ENCODE measurements at regions not wholly inside any gene's neighbourhood (a gene's known extent, or its start where the extent isn't known, plus 50 kb on each side); places are given as distances from the start of the nearest gene placed in this dataset.
"Not testable (repeated sequence)": the region's sequence is repeated elsewhere in the genome, so short reads cannot be mapped to it uniquely, and the experiment has no call there.

GRCh38 chr5:123997064-123997461 lies 485.1 kb downstream of the CSNK1G3 start:
- in situ Hi-C loops (cut with MboI; ENCODE audit: low pct_unique_long_range_greater_than_20kb, low sequenced_read_pairs, unreplicated experiment) = no loop called here
- no peak for TF ChIP-seq CTCF (IDR thresholded peaks at IDR 0.05; ENCODE audit: extremely low read depth, insufficient read depth, missing control alignments)
- no peak for DNase-seq (ENCODE audit: low spot score)

GRCh38 chr5:123992641-123993040 lies 480.7 kb downstream of the CSNK1G3 start:
- in situ Hi-C loops (cut with MboI; ENCODE audit: low pct_unique_long_range_greater_than_20kb, low sequenced_read_pairs, unreplicated experiment) = no loop called here
- TF ChIP-seq CTCF (IDR thresholded peaks at IDR 0.05; ENCODE audit: extremely low read depth, insufficient read depth, missing control alignments) = no peak
- DNase-seq (ENCODE audit: low spot score) = no peak

- in situ Hi-C loops (cut with MboI; ENCODE audit: low pct_unique_long_range_greater_than_20kb, low sequenced_read_pairs, unreplicated experiment) = no loop called here
- no peak for DNase-seq (ENCODE audit: low spot score)
- TF ChIP-seq CTCF (IDR thresholded peaks at IDR 0.05; ENCODE audit: extremely low read depth, insufficient read depth, missing control alignments) = no peak
Measured at GRCh38 chr5:123987956-123988355, 476.0 kb downstream of the CSNK1G3 start.

- no peak for TF ChIP-seq CTCF (IDR thresholded peaks at IDR 0.05; ENCODE audit: extremely low read depth, insufficient read depth, missing control alignments)
- in situ Hi-C loops (cut with MboI; ENCODE audit: low pct_unique_long_range_greater_than_20kb, low sequenced_read_pairs, unreplicated experiment) = no loop called here
- no peak for DNase-seq (ENCODE audit: low spot score)
Measured at GRCh38 chr5:123976379-123977033, 464.5 kb downstream of the CSNK1G3 start.

GRCh38 chr5:123975521-123975920 lies 463.5 kb downstream of the CSNK1G3 start:
- in situ Hi-C loops (cut with MboI; ENCODE audit: low pct_unique_long_range_greater_than_20kb, low sequenced_read_pairs, unreplicated experiment); DNase-seq (ENCODE audit: low spot score): not testable (repeated sequence)

- DNase-seq (ENCODE audit: low spot score) = no peak
- in situ Hi-C loops (cut with MboI; ENCODE audit: low pct_unique_long_range_greater_than_20kb, low sequenced_read_pairs, unreplicated experiment) = no loop called here
- no peak for TF ChIP-seq CTCF (IDR thresholded peaks at IDR 0.05; ENCODE audit: extremely low read depth, insufficient read depth, missing control alignments)
Measured at GRCh38 chr5:123966781-123967180, 454.8 kb downstream of the CSNK1G3 start.

GRCh38 chr5:123965626-123966025 lies 453.6 kb downstream of the CSNK1G3 start:
- in situ Hi-C loops (cut with MboI; ENCODE audit: low pct_unique_long_range_greater_than_20kb, low sequenced_read_pairs, unreplicated experiment) = no loop called here
- TF ChIP-seq CTCF (IDR thresholded peaks at IDR 0.05; ENCODE audit: extremely low read depth, insufficient read depth, missing control alignments) = no peak
- DNase-seq (ENCODE audit: low spot score) = no peak
